H1 (cell line): ENCODE measurements at regions not wholly inside any gene's neighbourhood (a gene's known extent, or its start where the extent isn't known, plus 50 kb on each side); places are given as distances from the start of the nearest gene placed in this dataset.

Experiments
- CTCF ChIA-PET: fragments of 300-600 bp; sonication (Branson Sonifier 250); formaldehyde crosslinking; loops from one replicate; lab custom pipeline; 2021; ENCODE audit not compliant: partially characterized antibody; lab: Charles Lee
- POLR2A ChIA-PET: fragments of 300-600 bp; sonication (Branson Sonifier 250); formaldehyde crosslinking; loops from one replicate; lab custom pipeline; 2021; ENCODE audit warnings: inconsistent platforms; ENCODE audit not compliant: partially characterized antibody; lab: Charles Lee
- DNase-seq, 2 experiments: peaks; one replicate each; pipeline versions ENCODE4 v3.0.0 to v3.0.0-alpha.2; 2010 to 2022; ENCODE audit warnings: low spot score in 2 of 2, low read depth in 1 of 2, mixed read lengths in 1 of 2
- FAIRE-seq: peaks from 2 replicates; lab custom pipeline; 2011; peaks lifted over from hg19 to GRCh38; lab: Jason Lieb, UNC
- H2AFZ ChIP-seq: 2 replicates; pipeline ENCODE4 v1.8.1; 2012; ENCODE audit warnings: low read length, inconsistent platforms
- H2AK5ac ChIP-seq: 2 replicates; pipeline ENCODE4 v1.6.1; 2013; ENCODE audit warnings: low read depth, low read length
- H2BK120ac ChIP-seq: replicated peaks from 2 replicates; pipeline ENCODE3; 2013; ENCODE audit warnings: low read depth, low read length, inconsistent platforms
- H2BK12ac ChIP-seq: 2 replicates; pipeline ENCODE4 v1.6.1; 2013; ENCODE audit warnings: low read depth, low read length
- H2BK15ac ChIP-seq: 2 replicates; pipeline ENCODE4 v1.6.1; 2013; ENCODE audit warnings: low read length
- H2BK20ac ChIP-seq: 2 replicates; pipeline ENCODE4 v1.6.1; 2013; ENCODE audit warnings: low read length
- H2BK5ac ChIP-seq: 2 replicates; pipeline ENCODE4 v1.6.1; 2013; ENCODE audit warnings: low read depth, low read length
- H3K14ac ChIP-seq: 2 replicates; pipeline ENCODE4 v1.6.1; 2013; ENCODE audit warnings: inconsistent platforms; ENCODE audit not compliant: insufficient read length
- H3K18ac ChIP-seq: 2 replicates; pipeline ENCODE4 v1.6.1; 2013; ENCODE audit warnings: low read length; ENCODE audit errors: extremely low read depth
- H3K23ac ChIP-seq: 2 replicates; pipeline ENCODE4 v1.6.1; 2013; ENCODE audit warnings: inconsistent platforms; ENCODE audit not compliant: insufficient read length
- H3K23me2 ChIP-seq: 2 replicates; pipeline ENCODE4 v1.6.1; 2013; ENCODE audit warnings: low read depth, low read length
- H3K27ac ChIP-seq: 2 replicates; pipeline ENCODE4 v1.6.1; 2011; ENCODE audit warnings: low read depth, low read length, inconsistent platforms
- H3K27me3 ChIP-seq, 4 experiments: replicated peaks in 1 of 4; 1 replicate in 1 of 4; 2 replicates in 3 of 4; pipeline versions ENCODE4 v1.6.1 to v1.8.1; 2011 to 2013; ENCODE audit warnings: low read length in 3 of 4, mild to moderate bottlenecking in 3 of 4, inconsistent platforms in 2 of 4, mixed read lengths in 2 of 4, moderate library complexity in 1 of 4; ENCODE audit not compliant: control insufficient read depth in 3 of 4, insufficient read depth in 3 of 4; ENCODE audit errors: extremely low read depth in 1 of 4
- H3K36me3 ChIP-seq, 4 experiments: 2 replicates each; pipeline versions ENCODE4 v1.6.1 to v1.8.1; 2011 to 2013; ENCODE audit warnings: mild to moderate bottlenecking in 4 of 4, low read length in 3 of 4, moderate library complexity in 2 of 4, control low read depth in 1 of 4, inconsistent platforms in 1 of 4; ENCODE audit not compliant: insufficient read depth in 4 of 4, control insufficient read depth in 2 of 4
- H3K4ac ChIP-seq: replicated peaks from 2 replicates; pipeline ENCODE3; 2013; ENCODE audit warnings: low read length, low read depth, mixed read lengths, inconsistent platforms; ENCODE audit not compliant: insufficient read length
- H3K4me1 ChIP-seq, 4 experiments: replicated peaks in 1 of 4; 1 replicate in 1 of 4; 2 replicates in 3 of 4; pipeline versions ENCODE4 v1.6.1 to v1.8.1; 2011 to 2013; ENCODE audit warnings: low read length in 3 of 4, inconsistent platforms in 2 of 4, mixed read lengths in 1 of 4; ENCODE audit not compliant: insufficient read depth in 4 of 4, control insufficient read depth in 3 of 4
- H3K4me2 ChIP-seq, 2 experiments: 2 replicates each; pipeline versions ENCODE4 v1.6.1 to v1.8.1; 2011 to 2013; ENCODE audit warnings: low read depth in 2 of 2, low read length in 2 of 2, control low read depth in 1 of 2, inconsistent platforms in 1 of 2, mild to moderate bottlenecking in 1 of 2; ENCODE audit not compliant: insufficient read depth in 1 of 2
- H3K4me3 ChIP-seq, 4 experiments: fragments of 200-600, 300-600 bp in 1 of 4; sonication (generic), shearing (Covaris generic), sonication (Bioruptor Twin) in 1 of 4; 2 replicates each; pipeline versions ENCODE4 v1.5.1 to v1.8.1; 2011 to 2016; ENCODE audit warnings: low read length in 4 of 4, low read depth in 3 of 4, control low read depth in 2 of 4, inconsistent platforms in 2 of 4, mild to moderate bottlenecking in 2 of 4, mixed read lengths in 1 of 4, moderate library complexity in 1 of 4; ENCODE audit not compliant: insufficient read depth in 2 of 4; ENCODE audit errors: extremely low read depth in 1 of 4
- H3K56ac ChIP-seq: replicated peaks from 2 replicates; pipeline ENCODE3; 2013; ENCODE audit warnings: low read depth, mild to moderate bottlenecking, mixed read lengths, low read length, inconsistent platforms; ENCODE audit not compliant: insufficient read length
- H3K79me1 ChIP-seq: 2 replicates; pipeline ENCODE4 v1.6.1; 2013; ENCODE audit warnings: low read depth, low read length, control low read depth
- H3K79me2 ChIP-seq, 2 experiments: 2 replicates each; pipeline versions ENCODE4 v1.6.1 to v1.8.1; 2012 to 2013; ENCODE audit warnings: low read length in 2 of 2, mild to moderate bottlenecking in 2 of 2, inconsistent platforms in 1 of 2; ENCODE audit not compliant: insufficient read depth in 2 of 2, control insufficient read depth in 1 of 2
- H3K9ac ChIP-seq, 4 experiments: replicated peaks in 1 of 4; 1 replicate in 1 of 4; 2 replicates in 3 of 4; pipeline versions ENCODE4 v1.6.1 to v1.8.1; 2011 to 2013; ENCODE audit warnings: low read depth in 3 of 4, low read length in 3 of 4, control low read depth in 2 of 4, mild to moderate bottlenecking in 2 of 4, moderate library complexity in 2 of 4, inconsistent platforms in 1 of 4; ENCODE audit errors: extremely low read depth in 1 of 4
- H3K9me3 ChIP-seq, 2 experiments: 2 replicates each; pipeline versions ENCODE4 v1.6.1 to v1.8.1; 2012 to 2013; ENCODE audit warnings: mild to moderate bottlenecking in 2 of 2, moderate library complexity in 2 of 2, control low read depth in 1 of 2, inconsistent platforms in 1 of 2, low read depth in 1 of 2, low read length in 1 of 2, mixed read lengths in 1 of 2; ENCODE audit not compliant: insufficient read depth in 2 of 2
- H4K20me1 ChIP-seq, 2 experiments: replicated peaks in 1 of 2; 2 replicates each; pipeline versions ENCODE3 to v1.8.1; 2011 to 2013; ENCODE audit warnings: inconsistent platforms in 2 of 2, low read length in 2 of 2, mild to moderate bottlenecking in 1 of 2; ENCODE audit not compliant: insufficient read depth in 2 of 2, control insufficient read depth in 1 of 2
- H4K5ac ChIP-seq: 2 replicates; pipeline ENCODE4 v1.6.1; 2013; ENCODE audit warnings: low read length, low read depth, mixed read lengths, inconsistent platforms; ENCODE audit not compliant: insufficient read length
- H4K8ac ChIP-seq: 2 replicates; pipeline ENCODE4 v1.8.0; 2013; ENCODE audit warnings: mild to moderate bottlenecking, moderate library complexity, low read length, inconsistent platforms; ENCODE audit not compliant: insufficient read depth; ENCODE audit errors: extremely low read depth
- H4K91ac ChIP-seq: replicated peaks from 2 replicates; pipeline ENCODE3; 2013; ENCODE audit warnings: low read length, mixed read lengths, inconsistent platforms; ENCODE audit not compliant: insufficient read length
- ASH2L ChIP-seq: fragments of 200-600, 300-600 bp; sonication (generic); IDR thresholded peaks from one replicate; pipeline ENCODE4 v1.7.1; 2017; ENCODE audit warnings: low read length
- CREB1 ChIP-seq: IDR thresholded peaks from 2 replicates; pipeline ENCODE4 v1.6.1; 2012; ENCODE audit warnings: inconsistent platforms
- HDAC6 ChIP-seq: IDR thresholded peaks from one replicate; pipeline ENCODE4 v1.7.1; 2012; ENCODE audit warnings: low read depth, mild to moderate bottlenecking, inconsistent platforms, low read length, moderate library complexity
- PHF8 ChIP-seq: fragments of 200-600 bp; sonication (generic); conservative IDR thresholded peaks from 2 replicates; pipeline ENCODE4 v1.7.1; 2012; ENCODE audit warnings: low read depth, mild to moderate bottlenecking, inconsistent platforms, low read length, moderate library complexity
- POU5F1 ChIP-seq: IDR thresholded peaks from 2 replicates; pipeline ENCODE4 v1.6.1; 2011; ENCODE audit warnings: low read depth, mild to moderate bottlenecking, low read length, moderate library complexity
- SP1 ChIP-seq: IDR thresholded peaks from 2 replicates; pipeline ENCODE4 v1.6.1; 2011; ENCODE audit warnings: low read depth, low read length
- SP2 ChIP-seq: IDR thresholded peaks from 2 replicates; pipeline ENCODE4 v1.6.1; 2012; ENCODE audit warnings: mild to moderate bottlenecking, low read length, inconsistent platforms
- WGBS, 2 experiments: shearing (Covaris generic) in 1 of 2; methylation state at CpG; one replicate each; pipeline versions ENCODE4 v1.1.6 to v1.1.7; 2013 to 2015; ENCODE audit warnings: low lambda C conversion rate in 2 of 2, mixed read lengths in 2 of 2, inconsistent platforms in 1 of 2, low coverage in 1 of 2, missing lambda C conversion rate in 1 of 2; ENCODE audit not compliant: insufficient replicate concordance in 2 of 2, insufficient coverage in 1 of 2, insufficient read length in 1 of 2; ENCODE audit errors: extremely low coverage in 1 of 2, missing lambda C conversion rate in 1 of 2; 5-methylcytosine and 5-hydroxymethylcytosine counted together

GRCh38 chr9:135034106-135034505 lies 53.4 kb upstream of the OLFM1 start:
- Histone ChIP-seq H2AK5ac (no peak overlapping the region), H2BK120ac (no peak overlapping the region), H3K4me1 (peaks cover 0 to 2% (median 0%) of the 10 kb centered on the region in 4 experiments; a peak in 1 of 7 replicates), H4K8ac (no peak overlapping the region), H4K91ac (no peak overlapping the region), H3K27me3 (no peaks in the 10 kb centered on the region), H3K36me3 (no peaks in the 10 kb centered on the region), H3K79me1 (no peaks in the 10 kb centered on the region), H2AFZ (no peak overlapping the region), H3K9me3 (no peaks in the 10 kb centered on the region), H3K9ac (no peak overlapping the region), H3K14ac (no peak overlapping the region), H4K5ac (no peak overlapping the region), H3K4ac (no peak overlapping the region), H3K79me2 (no peaks in the 10 kb centered on the region), H2BK12ac (no peak overlapping the region), H3K27ac (no peak overlapping the region), H3K18ac (no peak overlapping the region), H3K23ac (no peak overlapping the region), H3K4me2 (no peak overlapping the region), H4K20me1 (no peaks in the 10 kb centered on the region), H2BK15ac (no peak overlapping the region), H3K4me3 (no peak overlapping the region), H2BK5ac (no peak overlapping the region), H2BK20ac (no peak overlapping the region), H3K23me2 (no peaks in the 10 kb centered on the region), H3K56ac (no peak overlapping the region)
- ChIA-PET CTCF (no interaction called here), POLR2A (no interaction called here)
- no peak for FAIRE-seq
- 89% methylated on average over 4 of the region's 17 CpGs; no CpG with 5 or more reads in 1 of the 2 experiments for WGBS, 2 experiments
- no peak for DNase-seq
- no peak for TF ChIP-seq HDAC6
- no peak for TF ChIP-seq SP2
- no peak for TF ChIP-seq CREB1
- no peak for TF ChIP-seq PHF8
- no peak for TF ChIP-seq SP1
- no peak for TF ChIP-seq ASH2L
- no peak for TF ChIP-seq POU5F1
